ENCODE measurements at regions not wholly inside any gene's neighbourhood (a gene's known extent, or its start where the extent isn't known, plus 50 kb on each side); places are given as distances from the start of the nearest gene placed in this dataset.

GRCh38 chr22:22993184-22993583, 77.1 kb upstream of the GNAZ start:
- Histone ChIP-seq H3K27me3 (replicated peaks in 1 of 2; ENCODE audit: control insufficient read depth in 2 of 2, extremely low read depth in 1 of 2, insufficient read depth in 2 of 2, low read length in 1 of 2) (peaks cover 0 to 13% of the 10 kb centered on the region in 2 experiments), H3K4me3 (ENCODE audit: control insufficient read depth in 1 of 2, extremely low read depth in 1 of 2, low read length in 1 of 2) (no peak overlapping the region), H3K9me3 (peaks cover 3% of the 10 kb centered on the region), H3K4me1 (ENCODE audit: control insufficient read depth in 1 of 2, extremely low read depth in 1 of 2, insufficient read depth in 2 of 2, low read length in 2 of 2) (no peaks in the 10 kb centered on the region), H3K36me3 (ENCODE audit: control insufficient read depth in 2 of 2, extremely low read depth in 1 of 2, insufficient read depth in 1 of 2, low read length in 1 of 2) (no peaks in the 10 kb centered on the region), H3K27ac (ENCODE audit: low read length) (no peak overlapping the region)
- POLR2A ChIA-PET, result no interaction called here
- peaks cover 8% of the 10 kb centered on the region for H3K36me3 Mint-ChIP-seq
- CTCF ChIA-PET, result no interaction called here
- H3K9me3 Mint-ChIP-seq, result peaks cover 20 to 24% (median 20%) of the 10 kb centered on the region in 3 donors
- H3K27ac Mint-ChIP-seq, result no peak overlapping the region
- no peaks in the 10 kb centered on the region for H3K4me1 Mint-ChIP-seq
- 60% methylated on average over 3 of the region's 5 CpGs for WGBS (ENCODE audit: insufficient coverage)
- H3K27me3 Mint-ChIP-seq, result peaks cover 26 to 49% of the 10 kb centered on the region in 2 donors
- ATAC-seq (replicated peaks in 1 of 4) (no peak), DNase-seq (no peak)
- no peak overlapping the region for H3K4me3 Mint-ChIP-seq

GRCh38 chr22:22995166-22995565, 75.2 kb upstream of the GNAZ start:
- WGBS (ENCODE audit: insufficient coverage), result 0% methylated on average over 1 of the region's 3 CpGs
- ATAC-seq (replicated peaks in 1 of 4), result no peak
- Histone ChIP-seq H3K36me3 (ENCODE audit: control insufficient read depth in 2 of 2, extremely low read depth in 1 of 2, insufficient read depth in 1 of 2, low read length in 1 of 2) (no peaks in the 10 kb centered on the region), H3K27ac (ENCODE audit: low read length) (no peak overlapping the region), H3K27me3 (replicated peaks in 1 of 2; ENCODE audit: control insufficient read depth in 2 of 2, extremely low read depth in 1 of 2, insufficient read depth in 2 of 2, low read length in 1 of 2) (peaks cover 0 to 8% of the 10 kb centered on the region in 2 experiments), H3K4me3 (ENCODE audit: control insufficient read depth in 1 of 2, extremely low read depth in 1 of 2, low read length in 1 of 2) (no peak overlapping the region), H3K4me1 (ENCODE audit: control insufficient read depth in 1 of 2, extremely low read depth in 1 of 2, insufficient read depth in 2 of 2, low read length in 2 of 2) (no peaks in the 10 kb centered on the region), H3K9me3 (peaks cover 3% of the 10 kb centered on the region)
- Mint-ChIP-seq H3K27ac (no peak overlapping the region), H3K36me3 (peaks cover 9% of the 10 kb centered on the region), H3K27me3 (peaks cover 37 to 48% of the 10 kb centered on the region in 2 donors), H3K9me3 (peaks cover 21 to 30% (median 21%) of the 10 kb centered on the region in 3 donors), H3K4me3 (no peak overlapping the region), H3K4me1 (no peaks in the 10 kb centered on the region)
- CTCF ChIA-PET, result no interaction called here
- no peak for DNase-seq
- POLR2A ChIA-PET, result no interaction called here

GRCh38 chr22:22996511-22997261, 73.6 kb upstream of the GNAZ start:
- no peak for DNase-seq
- Mint-ChIP-seq H3K4me3 (no peak overlapping the region), H3K4me1 (no peaks in the 10 kb centered on the region), H3K27ac (peak overlapping the region in 1 of 2 donors; percentile 31), H3K36me3 (peaks cover 9% of the 10 kb centered on the region), H3K9me3 (peaks cover 21 to 30% (median 21%) of the 10 kb centered on the region in 3 donors), H3K27me3 (peaks cover 45 to 50% of the 10 kb centered on the region in 2 donors)
- no peak for ATAC-seq (replicated peaks in 1 of 4)
- H3K36me3 ChIP-seq (ENCODE audit: control insufficient read depth in 2 of 2, extremely low read depth in 1 of 2, insufficient read depth in 1 of 2, low read length in 1 of 2), result no peaks in the 10 kb centered on the region
- ChIA-PET POLR2A (no interaction called here), CTCF (no interaction called here)
- H3K27ac ChIP-seq (ENCODE audit: low read length), result no peak overlapping the region
- H3K4me3 ChIP-seq (ENCODE audit: control insufficient read depth in 1 of 2, extremely low read depth in 1 of 2, low read length in 1 of 2), result no peak overlapping the region
- peaks cover 0 to 12% of the 10 kb centered on the region in 2 experiments for H3K27me3 ChIP-seq (replicated peaks in 1 of 2; ENCODE audit: control insufficient read depth in 2 of 2, extremely low read depth in 1 of 2, insufficient read depth in 2 of 2, low read length in 1 of 2)
- WGBS (ENCODE audit: insufficient coverage), result no CpG with 5 or more reads among the region's 2 CpGs
- H3K9me3 ChIP-seq, result peaks cover 3% of the 10 kb centered on the region
- H3K4me1 ChIP-seq (ENCODE audit: control insufficient read depth in 1 of 2, extremely low read depth in 1 of 2, insufficient read depth in 2 of 2, low read length in 2 of 2), result no peaks in the 10 kb centered on the region

GRCh38 chr22:22997262-22997898, 72.9 kb upstream of the GNAZ start:
- CTCF ChIA-PET, result no interaction called here
- POLR2A ChIA-PET, result no interaction called here
- no peak overlapping the region for H3K4me3 ChIP-seq (ENCODE audit: control insufficient read depth in 1 of 2, extremely low read depth in 1 of 2, low read length in 1 of 2)
- H3K36me3 ChIP-seq (ENCODE audit: control insufficient read depth in 2 of 2, extremely low read depth in 1 of 2, insufficient read depth in 1 of 2, low read length in 1 of 2), result no peaks in the 10 kb centered on the region
- Mint-ChIP-seq H3K4me1 (no peaks in the 10 kb centered on the region), H3K36me3 (peaks cover 9% of the 10 kb centered on the region), H3K9me3 (peaks cover 21 to 30% (median 21%) of the 10 kb centered on the region in 3 donors), H3K27ac (no peak overlapping the region), H3K27me3 (peaks cover 49 to 57% of the 10 kb centered on the region in 2 donors), H3K4me3 (no peak overlapping the region)
- no peak overlapping the region for H3K27ac ChIP-seq (ENCODE audit: low read length)
- ATAC-seq (replicated peaks in 1 of 4), result no peak
- peaks cover 0 to 12% of the 10 kb centered on the region in 2 experiments for H3K27me3 ChIP-seq (replicated peaks in 1 of 2; ENCODE audit: control insufficient read depth in 2 of 2, extremely low read depth in 1 of 2, insufficient read depth in 2 of 2, low read length in 1 of 2)
- DNase-seq, result no peak
- H3K9me3 ChIP-seq, result peaks cover 3% of the 10 kb centered on the region
- no peaks in the 10 kb centered on the region for H3K4me1 ChIP-seq (ENCODE audit: control insufficient read depth in 1 of 2, extremely low read depth in 1 of 2, insufficient read depth in 2 of 2, low read length in 2 of 2)

- no peaks in the 10 kb centered on the region for H3K4me1 ChIP-seq (ENCODE audit: control insufficient read depth in 1 of 2, extremely low read depth in 1 of 2, insufficient read depth in 2 of 2, low read length in 2 of 2)
- DNase-seq, result no peak
- ATAC-seq (replicated peaks in 1 of 4), result no peak
- H3K27ac Mint-ChIP-seq, result no peak overlapping the region
- peaks cover 0 to 11% of the 10 kb centered on the region in 2 experiments for H3K27me3 ChIP-seq (replicated peaks in 1 of 2; ENCODE audit: control insufficient read depth in 2 of 2, extremely low read depth in 1 of 2, insufficient read depth in 2 of 2, low read length in 1 of 2)
- no peak overlapping the region for H3K27ac ChIP-seq (ENCODE audit: low read length)
- peaks cover 3% of the 10 kb centered on the region for H3K9me3 ChIP-seq
- CTCF ChIA-PET, result interaction anchor here in 1 of 2 donors (0.6 kb wide), 1 partner anchor 132 kb away, joined by 4 read pairs; no protein-coding TSS in a partner anchor
- peaks cover 21 to 30% (median 21%) of the 10 kb centered on the region in 3 donors for H3K9me3 Mint-ChIP-seq
- no peaks in the 10 kb centered on the region for H3K4me1 Mint-ChIP-seq
- H3K36me3 ChIP-seq (ENCODE audit: control insufficient read depth in 2 of 2, extremely low read depth in 1 of 2, insufficient read depth in 1 of 2, low read length in 1 of 2), result no peaks in the 10 kb centered on the region
- H3K27me3 Mint-ChIP-seq, result peaks cover 46 to 54% of the 10 kb centered on the region in 2 donors
- no peak overlapping the region for H3K4me3 ChIP-seq (ENCODE audit: control insufficient read depth in 1 of 2, extremely low read depth in 1 of 2, low read length in 1 of 2)
- no peak overlapping the region for H3K4me3 Mint-ChIP-seq
- H3K36me3 Mint-ChIP-seq, result peaks cover 9% of the 10 kb centered on the region
- POLR2A ChIA-PET, result no interaction called here
These were observed 72.3 kb upstream of the GNAZ start for GRCh38 chr22:22997988-22998387.

GRCh38 chr22:22999523-22999922, 70.8 kb upstream of the GNAZ start:
- ChIA-PET CTCF (interaction anchor here in 1 of 2 donors (0.6 kb wide), 1 partner anchor 89 kb away, joined by 3 read pairs; no protein-coding TSS in a partner anchor), POLR2A (no interaction called here)
- peaks cover 43 to 60% of the 10 kb centered on the region in 2 donors for H3K27me3 Mint-ChIP-seq
- Histone ChIP-seq H3K4me3 (ENCODE audit: control insufficient read depth in 1 of 2, extremely low read depth in 1 of 2, low read length in 1 of 2) (no peak overlapping the region), H3K36me3 (ENCODE audit: control insufficient read depth in 2 of 2, extremely low read depth in 1 of 2, insufficient read depth in 1 of 2, low read length in 1 of 2) (no peaks in the 10 kb centered on the region), H3K9me3 (peaks cover 3% of the 10 kb centered on the region), H3K27ac (ENCODE audit: low read length) (no peak overlapping the region), H3K4me1 (ENCODE audit: control insufficient read depth in 1 of 2, extremely low read depth in 1 of 2, insufficient read depth in 2 of 2, low read length in 2 of 2) (no peaks in the 10 kb centered on the region), H3K27me3 (replicated peaks in 1 of 2; ENCODE audit: control insufficient read depth in 2 of 2, extremely low read depth in 1 of 2, insufficient read depth in 2 of 2, low read length in 1 of 2) (peaks cover 0 to 8% of the 10 kb centered on the region in 2 experiments)
- no peak overlapping the region for H3K4me3 Mint-ChIP-seq
- WGBS (ENCODE audit: insufficient coverage), result no CpG with 5 or more reads among the region's 2 CpGs
- ATAC-seq (replicated peaks in 1 of 4) (no peak), DNase-seq (no peak)
- peaks cover 9% of the 10 kb centered on the region for H3K36me3 Mint-ChIP-seq
- peaks cover 21 to 30% (median 21%) of the 10 kb centered on the region in 3 donors for H3K9me3 Mint-ChIP-seq
- no peaks in the 10 kb centered on the region for H3K4me1 Mint-ChIP-seq
- H3K27ac Mint-ChIP-seq, result no peak overlapping the region

Measured in T-cell (primary cell).